ENCODE measurements at regions not wholly inside any gene's neighbourhood (a gene's known extent, or its start where the extent isn't known, plus 50 kb on each side); places are given as distances from the start of the nearest gene placed in this dataset.

- no peak for DNase-seq
Measured at GRCh38 chr11:82676483-82677094, 57.1 kb downstream of the FAM181B start.

- DNase-seq = no peak
Measured at GRCh38 chr11:82675838-82676237, 57.8 kb downstream of the FAM181B start.

- no peak for DNase-seq
Measured at GRCh38 chr11:82673631-82674030, 60.0 kb downstream of the FAM181B start.

GRCh38 chr11:82671451-82671850 lies 62.2 kb downstream of the FAM181B start:
- DNase-seq = no peak

GRCh38 chr11:82663535-82663934 lies 70.1 kb downstream of the FAM181B start:
- no peak for DNase-seq

- DNase-seq = no peak
Measured at GRCh38 chr11:82653752-82654151, 79.9 kb downstream of the FAM181B start.

- no peak for DNase-seq
Measured at GRCh38 chr11:82639251-82639650, 94.4 kb downstream of the FAM181B start.

- no peak for DNase-seq
Measured at GRCh38 chr11:82636615-82637014, 97.0 kb downstream of the FAM181B start.

- no peak for DNase-seq
Measured at GRCh38 chr11:82634091-82634490, 99.6 kb downstream of the FAM181B start.

GRCh38 chr11:82631722-82632630 lies 101.7 kb downstream of the FAM181B start:
- DNase-seq = no peak

- DNase-seq = no peak
Measured at GRCh38 chr11:82610671-82611070, 123.0 kb downstream of the FAM181B start.

- DNase-seq = no peak
Measured at GRCh38 chr11:82606738-82607137, 126.9 kb downstream of the FAM181B start.

GRCh38 chr11:82601711-82602110 lies 132.0 kb downstream of the FAM181B start:
- DNase-seq = no peak

GRCh38 chr11:82599836-82600235 lies 133.8 kb downstream of the FAM181B start:
- DNase-seq = no peak

- no peak for DNase-seq
Measured at GRCh38 chr11:82586581-82586980, 147.1 kb downstream of the FAM181B start.

GRCh38 chr11:82577246-82577645 lies 156.4 kb downstream of the FAM181B start:
- DNase-seq = peak in 1 of 56 donors; percentile 4

GRCh38 chr11:82560836-82561235 lies 172.8 kb downstream of the FAM181B start:
- DNase-seq = no peak

- DNase-seq = no peak
Measured at GRCh38 chr11:82559609-82560008, 174.1 kb downstream of the FAM181B start.

GRCh38 chr11:82557274-82557673 lies 176.4 kb downstream of the FAM181B start:
- DNase-seq = peak in 11 of 56 donors; percentile 3 to 53 (median 6)

GRCh38 chr11:82556210-82556609 lies 177.5 kb downstream of the FAM181B start:
- no peak for DNase-seq

- DNase-seq = no peak
Measured at GRCh38 chr11:82546661-82547557, 186.8 kb downstream of the FAM181B start.

- no peak for DNase-seq
Measured at GRCh38 chr11:82539669-82540068, 194.0 kb downstream of the FAM181B start.
